ENCODE measurements at regions not wholly inside any gene's neighbourhood (a gene's known extent, or its start where the extent isn't known, plus 50 kb on each side); places are given as distances from the start of the nearest gene placed in this dataset.

- TF ChIP-seq POLR2A (IDR thresholded peaks at IDR 0.05; ENCODE audit: low read depth, low read length), result no peak
- DNase-seq (ENCODE audit: insufficient read length, low spot score), result no peak
- FAIRE-seq, result no peak
These were observed 726.8 kb upstream of the DDX18 start for GRCh38 chr2:117087535-117088291.

- FAIRE-seq (no peak), DNase-seq (ENCODE audit: insufficient read length, low spot score) (no peak)
- TF ChIP-seq POLR2A (IDR thresholded peaks at IDR 0.05; ENCODE audit: low read depth, low read length), result no peak
These were observed 723.3 kb upstream of the DDX18 start for GRCh38 chr2:117091041-117091837.

DNA sequence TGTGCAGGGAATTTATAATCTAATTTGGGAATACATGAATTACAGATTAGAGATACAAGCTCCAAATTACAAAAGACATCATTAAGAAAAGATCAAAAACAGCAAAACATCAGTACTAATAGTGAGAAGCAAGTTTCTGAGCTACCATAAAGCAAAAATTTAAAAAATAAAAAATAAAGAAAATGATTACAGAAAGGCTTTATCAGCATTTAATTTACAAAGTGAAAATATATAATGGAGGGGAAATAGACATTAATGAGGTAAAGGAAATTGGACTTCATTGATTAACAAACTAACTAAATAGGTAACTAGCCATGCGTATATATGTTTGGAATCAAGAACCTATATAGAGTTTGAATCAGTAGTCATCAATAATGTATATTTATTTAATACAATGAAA, 712.9 kb upstream of the DDX18 start:
- FAIRE-seq (no peak), DNase-seq (ENCODE audit: insufficient read length, low spot score) (no peak)
- TF ChIP-seq POLR2A (IDR thresholded peaks at IDR 0.05; ENCODE audit: low read depth, low read length), result no peak

- DNase-seq (ENCODE audit: insufficient read length, low spot score) (no peak), FAIRE-seq (no peak)
- no peak for TF ChIP-seq POLR2A (IDR thresholded peaks at IDR 0.05; ENCODE audit: low read depth, low read length)
These were observed 705.7 kb upstream of the DDX18 start for GRCh38 chr2:117108741-117109267.

GRCh38 chr2:117118994-117119393, 695.5 kb upstream of the DDX18 start:
- FAIRE-seq, result no peak
- no peak for DNase-seq (ENCODE audit: insufficient read length, low spot score)
- no peak for TF ChIP-seq POLR2A (IDR thresholded peaks at IDR 0.05; ENCODE audit: low read depth, low read length)

DNA sequence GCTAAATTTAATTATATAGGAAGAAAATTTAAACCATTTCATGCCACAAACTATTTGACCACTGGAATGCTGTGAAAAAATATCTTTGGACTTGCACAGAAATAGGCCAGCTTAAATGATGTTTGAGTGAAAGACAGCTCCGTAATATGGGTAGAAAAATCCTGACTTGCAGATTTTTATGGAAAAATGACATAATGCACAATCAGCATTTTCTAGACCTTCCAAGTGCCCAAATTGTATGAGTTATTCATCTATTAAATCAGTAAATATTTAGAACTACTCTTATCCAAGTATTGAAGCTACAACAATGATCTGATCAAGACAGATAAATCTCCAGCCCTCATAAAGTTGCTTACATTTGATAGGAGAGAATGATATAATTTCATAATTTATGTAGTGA, 691.1 kb upstream of the DDX18 start:
- TF ChIP-seq POLR2A (IDR thresholded peaks at IDR 0.05; ENCODE audit: low read depth, low read length), result no peak
- DNase-seq (ENCODE audit: insufficient read length, low spot score), result no peak
- FAIRE-seq, result no peak

GRCh38 chr2:117126656-117127055, 687.8 kb upstream of the DDX18 start:
- DNase-seq (ENCODE audit: insufficient read length, low spot score) (no peak), FAIRE-seq (no peak)
- no peak for TF ChIP-seq POLR2A (IDR thresholded peaks at IDR 0.05; ENCODE audit: low read depth, low read length)

GRCh38 chr2:117127680-117128079, 686.8 kb upstream of the DDX18 start:
- FAIRE-seq (no peak), DNase-seq (ENCODE audit: insufficient read length, low spot score) (no peak)
- TF ChIP-seq POLR2A (IDR thresholded peaks at IDR 0.05; ENCODE audit: low read depth, low read length), result no peak

GRCh38 chr2:117128461-117128860, 686.0 kb upstream of the DDX18 start:
- no peak for TF ChIP-seq POLR2A (IDR thresholded peaks at IDR 0.05; ENCODE audit: low read depth, low read length)
- no peak for DNase-seq (ENCODE audit: insufficient read length, low spot score)
- no peak for FAIRE-seq

DNA sequence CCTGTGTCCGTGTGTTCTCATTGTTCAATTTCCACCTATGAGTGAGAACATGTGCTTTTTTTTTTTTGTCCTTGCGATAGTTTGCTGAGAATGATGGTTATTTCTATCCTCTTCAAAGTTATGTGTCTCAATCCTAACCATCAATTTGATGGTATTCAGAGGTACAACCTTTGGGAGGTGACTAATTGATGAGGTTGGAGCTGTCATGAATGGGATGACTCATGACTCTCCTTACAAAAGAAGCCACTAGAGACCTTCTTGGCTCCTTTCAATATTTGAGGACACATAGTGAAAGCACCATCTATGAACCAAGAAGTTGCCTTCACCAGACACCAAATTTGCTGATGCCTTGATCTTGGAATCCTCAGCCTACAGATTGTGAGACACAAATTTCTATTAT, 677.1 kb upstream of the DDX18 start:
- no peak for DNase-seq (ENCODE audit: insufficient read length, low spot score)
- TF ChIP-seq POLR2A (IDR thresholded peaks at IDR 0.05; ENCODE audit: low read depth, low read length), result no peak
- no peak for FAIRE-seq

- no peak for TF ChIP-seq POLR2A (IDR thresholded peaks at IDR 0.05; ENCODE audit: low read depth, low read length)
- no peak for FAIRE-seq
- no peak for DNase-seq (ENCODE audit: insufficient read length, low spot score)
These were observed 645.3 kb upstream of the DDX18 start for GRCh38 chr2:117169036-117169765.

DNA sequence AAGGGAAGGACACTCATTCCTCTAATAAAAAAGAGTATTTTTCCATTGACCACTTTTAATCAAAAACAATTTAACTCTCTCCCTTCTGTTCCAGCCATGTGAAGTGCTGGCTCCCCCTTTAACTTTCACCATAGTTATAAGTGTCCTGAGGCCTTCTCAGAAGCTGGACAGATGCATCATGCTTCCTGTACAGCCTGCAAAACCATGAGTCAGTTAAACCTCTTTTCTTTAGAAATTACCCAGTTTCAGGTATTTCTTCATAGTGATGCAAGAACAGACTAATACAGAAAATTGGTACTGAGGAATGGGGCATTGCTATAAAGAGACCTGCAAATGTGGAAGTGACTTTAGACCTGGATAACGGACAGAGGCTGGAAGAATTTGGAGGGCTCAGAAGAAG, 643.6 kb upstream of the DDX18 start:
- TF ChIP-seq POLR2A (IDR thresholded peaks at IDR 0.05; ENCODE audit: low read depth, low read length), result no peak
- no peak for FAIRE-seq
- no peak for DNase-seq (ENCODE audit: insufficient read length, low spot score)

- DNase-seq (ENCODE audit: insufficient read length, low spot score), result no peak
- no peak for FAIRE-seq
- TF ChIP-seq POLR2A (IDR thresholded peaks at IDR 0.05; ENCODE audit: low read depth, low read length), result no peak
These were observed 635.1 kb upstream of the DDX18 start for GRCh38 chr2:117179405-117179804.

All from H54 (cell line).